Endothelial cell of umbilical vein (primary cell): ENCODE measurements at regions not wholly inside any gene's neighbourhood (a gene's known extent, or its start where the extent isn't known, plus 50 kb on each side); places are given as distances from the start of the nearest gene placed in this dataset.

ENCODE experiments used
- BruUV-seq: library from RNA; stranded (reverse); fragments of 400-500 nt; replicated peaks from 2 replicates; lab custom pipeline; 2021; lab: Mats Ljungman, UMichigan
- CTCF ChIA-PET: fragments of 300-600, 350-600 bp; sonication (Branson Sonifier 250); formaldehyde crosslinking; loops from one replicate; lab custom pipeline; 2021; ENCODE audit warnings: antibody characterized with exemption, inconsistent platforms; lab: Charles Lee
- POLR2A ChIA-PET: fragments of 300-600, 350-600 bp; sonication (Branson Sonifier 250); formaldehyde crosslinking; loops from one replicate; lab custom pipeline; 2021; ENCODE audit warnings: antibody characterized with exemption, inconsistent platforms; lab: Charles Lee
- DNase-seq: peaks from one replicate; pipeline ENCODE4 v3.0.0-alpha.2; 2011; ENCODE audit warnings: low read depth, low spot score
- FAIRE-seq: peaks from 2 replicates; lab custom pipeline; 2011; peaks lifted over from hg19 to GRCh38; lab: Jason Lieb, UNC
- H2AFZ ChIP-seq: 2 replicates; pipeline ENCODE4 v1.6.0; 2012; ENCODE audit warnings: low read depth, low read length, control low read depth, inconsistent platforms
- H3K27ac ChIP-seq: 2 replicates; pipeline ENCODE4 v1.5.1; 2011; ENCODE audit warnings: low read depth, mild to moderate bottlenecking, control low read depth, low read length, moderate library complexity; ENCODE audit not compliant: insufficient read depth
- H3K27me3 ChIP-seq, 2 experiments: 2 replicates each; pipeline versions ENCODE4 v1.6.0 to v1.6.1; 2011; ENCODE audit warnings: low read length in 2 of 2, mixed read lengths in 1 of 2; ENCODE audit not compliant: control insufficient read depth in 2 of 2, insufficient read depth in 2 of 2
- H3K36me3 ChIP-seq, 2 experiments: 2 replicates in 1 of 2; 3 replicates in 1 of 2; pipeline ENCODE4 v1.5.1; 2011; ENCODE audit warnings: low read length in 2 of 2, mild to moderate bottlenecking in 1 of 2, moderate library complexity in 1 of 2; ENCODE audit not compliant: control insufficient read depth in 2 of 2, insufficient read depth in 2 of 2; ENCODE audit errors: extremely low read depth in 1 of 2
- H3K4me1 ChIP-seq: 3 replicates; pipeline ENCODE4 v1.5.1; 2011; ENCODE audit warnings: mild to moderate bottlenecking, low read length; ENCODE audit not compliant: control insufficient read depth, insufficient read depth; ENCODE audit errors: extremely low read depth
- H3K4me2 ChIP-seq: 2 replicates; pipeline ENCODE4 v1.6.1; 2011; ENCODE audit warnings: low read length, control low read depth, mixed read lengths; ENCODE audit not compliant: insufficient read depth
- H3K4me3 ChIP-seq, 3 experiments: fragments of 200-600 bp in 1 of 3; sonication (generic), shearing (Covaris generic) in 1 of 3; replicated peaks in 1 of 3; 2 replicates each; pipeline ENCODE4 v1.5.1; 2011 to 2016; ENCODE audit warnings: control low read depth in 3 of 3, low read length in 3 of 3, mild to moderate bottlenecking in 2 of 3, inconsistent platforms in 1 of 3, low read depth in 1 of 3, moderate library complexity in 1 of 3; ENCODE audit not compliant: insufficient read depth in 1 of 3
- H3K79me2 ChIP-seq: 2 replicates; pipeline ENCODE4 v1.6.0; 2012; ENCODE audit warnings: low read length, inconsistent platforms; ENCODE audit not compliant: control insufficient read depth, insufficient read depth
- H3K9ac ChIP-seq: replicated peaks from 2 replicates; pipeline ENCODE3; 2011; ENCODE audit warnings: low read length, control low read depth; ENCODE audit not compliant: insufficient read depth; ENCODE audit errors: extremely low read depth
- H3K9me1 ChIP-seq: replicated peaks from 3 replicates; pipeline ENCODE4 v1.6.0; 2011; ENCODE audit warnings: mild to moderate bottlenecking, low read length; ENCODE audit not compliant: control insufficient read depth, insufficient read depth; ENCODE audit errors: extremely low read depth
- H3K9me3 ChIP-seq: replicated peaks from 2 replicates; pipeline ENCODE4 v1.5.1; 2012; ENCODE audit warnings: low read length, inconsistent platforms; ENCODE audit not compliant: control insufficient read depth, insufficient read depth
- H4K20me1 ChIP-seq: replicated peaks from 2 replicates; pipeline ENCODE3; 2011; ENCODE audit warnings: mild to moderate bottlenecking, low read length; ENCODE audit not compliant: control insufficient read depth, insufficient read depth; ENCODE audit errors: extremely low read depth
- EZH2 ChIP-seq: IDR thresholded peaks from 2 replicates; pipeline ENCODE4 v1.6.1; 2012; ENCODE audit warnings: borderline replicate concordance, low read depth, mild to moderate bottlenecking, moderate library complexity, low read length, inconsistent platforms; ENCODE audit not compliant: severe bottlenecking
- FOS ChIP-seq: IDR thresholded peaks from 2 replicates; pipeline ENCODE4 v1.6.1; 2011; ENCODE audit warnings: mild to moderate bottlenecking, low read length, moderate library complexity, borderline replicate concordance; ENCODE audit not compliant: insufficient read depth
- GATA2 ChIP-seq: IDR thresholded peaks from 2 replicates; pipeline ENCODE4 v1.7.0; 2011; ENCODE audit warnings: low read depth, mild to moderate bottlenecking, moderate library complexity, mixed read lengths, low read length; ENCODE audit not compliant: insufficient read length, insufficient read depth
- JUN ChIP-seq: IDR thresholded peaks from 2 replicates; pipeline ENCODE4 v1.6.1; 2011; ENCODE audit warnings: borderline replicate concordance, low read depth; ENCODE audit not compliant: insufficient read length, insufficient read depth
- MYC ChIP-seq: IDR thresholded peaks from one replicate; pipeline ENCODE4 v1.6.1; 2011; ENCODE audit warnings: mild to moderate bottlenecking, low read depth, low read length
- POLR2A ChIP-seq: IDR thresholded peaks from 2 replicates; pipeline ENCODE4 v1.6.1; 2012; ENCODE audit warnings: low read depth, mild to moderate bottlenecking, control low read depth, low read length
- POLR2AphosphoS5 ChIP-seq: IDR thresholded peaks from 2 replicates; pipeline ENCODE4 v1.6.1; 2012; ENCODE audit warnings: low read depth, mild to moderate bottlenecking, control low read depth, low read length, moderate library complexity; ENCODE audit not compliant: insufficient read depth
- dilution Hi-C: fragments of 300-500 bp; cut with MboI; formaldehyde crosslinking; loops from one replicate; pipeline ENCODE4 v1.15.0; 2019; ENCODE audit warnings: low sequenced_read_pairs; ENCODE audit not compliant: extremely low pct_ligation_motif_present
- intact Hi-C: fragments of 100-400 bp; cut with micrococcal nuclease; formaldehyde crosslinking; loops from one replicate; pipeline ENCODE4 v1.10.0; 2022
- TF ChIP-seq, protein P1 (sequence below), 2 donors: IDR thresholded peaks; 1 replicate in 1 of 2; 2 replicates in 1 of 2; pipeline ENCODE4 v1.5.1; 2011; ENCODE audit warnings: low read length in 2 of 2, mild to moderate bottlenecking in 2 of 2, moderate library complexity in 2 of 2, control low read depth in 1 of 2, inconsistent platforms in 1 of 2, low read depth in 1 of 2; ENCODE audit not compliant: insufficient read depth in 1 of 2; ENCODE audit errors: extremely low read depth in 1 of 2
- TF ChIP-seq, protein P2 (sequence below): IDR thresholded peaks from 2 replicates; pipeline ENCODE4 v1.6.1; 2011; ENCODE audit not compliant: insufficient read depth, insufficient read length

DNA sequence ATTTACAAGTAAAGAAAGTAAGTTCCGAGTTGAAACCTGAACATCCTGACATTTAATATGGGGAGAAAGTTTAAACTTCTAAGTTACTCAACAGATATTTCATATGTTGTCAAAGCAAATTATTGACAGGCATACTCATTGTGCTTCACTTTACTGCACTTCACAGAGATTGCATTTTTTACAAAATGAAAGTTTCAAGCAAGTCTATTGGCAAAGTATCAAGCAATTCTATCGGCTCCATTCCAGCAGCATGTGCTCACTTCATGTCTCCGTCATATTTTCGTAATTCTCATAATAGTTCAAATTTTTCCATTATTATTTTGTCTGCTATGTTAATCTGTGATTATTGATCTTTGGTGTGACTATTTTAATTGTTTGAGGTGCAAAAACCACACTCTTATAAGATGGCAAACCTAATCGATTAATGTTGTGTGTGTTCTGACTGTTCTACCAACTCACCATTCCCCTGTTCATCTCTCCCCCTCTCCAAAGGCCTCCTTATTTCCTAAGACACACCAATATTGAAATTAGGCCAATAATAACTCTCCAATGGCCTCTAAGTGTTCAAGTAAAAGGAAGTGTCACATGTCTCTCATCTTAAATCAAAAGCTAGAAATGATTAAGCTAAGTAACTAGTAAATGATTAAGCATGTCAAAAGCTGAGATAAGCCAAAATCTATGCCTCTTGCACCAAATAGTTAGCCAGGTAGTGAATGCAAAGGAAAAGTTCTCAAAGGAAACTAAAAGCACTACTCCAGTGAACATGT is 68.2 kb upstream of the BCL9 start:
- dilution Hi-C loops (no loop called here), intact Hi-C loops (no loop called here)
- FAIRE-seq (no peak), DNase-seq (no peak)
- H3K36me3 ChIP-seq, result no peaks in the 10 kb centered on the region
- no peak overlapping the region for H3K27ac ChIP-seq
- ChIA-PET CTCF (interaction anchor here (0.9 to 1.1 kb wide), 2 partner anchors 10 to 83 kb away, joined by 3 to 4 read pairs; no protein-coding TSS in a partner anchor), POLR2A (no interaction called here)
- no peaks in the 10 kb centered on the region for H3K9me1 ChIP-seq
- no peak overlapping the region for H3K4me3 ChIP-seq
- no peaks in the 10 kb centered on the region for H3K4me1 ChIP-seq
- H3K9me3 ChIP-seq, result no peaks in the 10 kb centered on the region
- no peaks in the 10 kb centered on the region for H3K79me2 ChIP-seq
- BruUV-seq, result no TSS peak
- H4K20me1 ChIP-seq, result no peaks in the 10 kb centered on the region
- no peak overlapping the region for H3K4me2 ChIP-seq
- TF ChIP-seq POLR2AphosphoS5, result no peak
- no peak for TF ChIP-seq MYC
- TF ChIP-seq GATA2, result no peak
- no peak for TF ChIP-seq FOS
- TF ChIP-seq, protein P1, sequence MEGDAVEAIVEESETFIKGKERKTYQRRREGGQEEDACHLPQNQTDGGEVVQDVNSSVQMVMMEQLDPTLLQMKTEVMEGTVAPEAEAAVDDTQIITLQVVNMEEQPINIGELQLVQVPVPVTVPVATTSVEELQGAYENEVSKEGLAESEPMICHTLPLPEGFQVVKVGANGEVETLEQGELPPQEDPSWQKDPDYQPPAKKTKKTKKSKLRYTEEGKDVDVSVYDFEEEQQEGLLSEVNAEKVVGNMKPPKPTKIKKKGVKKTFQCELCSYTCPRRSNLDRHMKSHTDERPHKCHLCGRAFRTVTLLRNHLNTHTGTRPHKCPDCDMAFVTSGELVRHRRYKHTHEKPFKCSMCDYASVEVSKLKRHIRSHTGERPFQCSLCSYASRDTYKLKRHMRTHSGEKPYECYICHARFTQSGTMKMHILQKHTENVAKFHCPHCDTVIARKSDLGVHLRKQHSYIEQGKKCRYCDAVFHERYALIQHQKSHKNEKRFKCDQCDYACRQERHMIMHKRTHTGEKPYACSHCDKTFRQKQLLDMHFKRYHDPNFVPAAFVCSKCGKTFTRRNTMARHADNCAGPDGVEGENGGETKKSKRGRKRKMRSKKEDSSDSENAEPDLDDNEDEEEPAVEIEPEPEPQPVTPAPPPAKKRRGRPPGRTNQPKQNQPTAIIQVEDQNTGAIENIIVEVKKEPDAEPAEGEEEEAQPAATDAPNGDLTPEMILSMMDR (IDR thresholded peaks at IDR 0.05; ENCODE audit: extremely low read depth in 1 of 2, insufficient read depth in 1 of 2, low read depth in 1 of 2, low read length in 2 of 2), result no peak
- no peak for TF ChIP-seq JUN
- no peak for TF ChIP-seq EZH2
- TF ChIP-seq, protein P2, sequence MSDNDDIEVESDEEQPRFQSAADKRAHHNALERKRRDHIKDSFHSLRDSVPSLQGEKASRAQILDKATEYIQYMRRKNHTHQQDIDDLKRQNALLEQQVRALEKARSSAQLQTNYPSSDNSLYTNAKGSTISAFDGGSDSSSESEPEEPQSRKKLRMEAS, result no peak
- TF ChIP-seq POLR2A, result no peak
- H3K9ac ChIP-seq, result no peak overlapping the region
- no peaks in the 10 kb centered on the region for H3K27me3 ChIP-seq
- H2AFZ ChIP-seq, result no peak overlapping the region
